Adipocyte (in vitro differentiated cells): ENCODE measurements at regions not wholly inside any gene's neighbourhood (a gene's known extent, or its start where the extent isn't known, plus 50 kb on each side); places are given as distances from the start of the nearest gene placed in this dataset.
"Not testable (repeated sequence)": the region's sequence is repeated elsewhere in the genome, so short reads cannot be mapped to it uniquely, and the experiment has no call there.

Experiments
- DNase-seq: peaks from one replicate; pipeline ENCODE4 v3.0.0-alpha.2; 2015; ENCODE audit warnings: low read depth
- H3K27me3 ChIP-seq: replicated peaks from 2 replicates; pipeline ENCODE4 v1.7.0; 2013; ENCODE audit warnings: mild to moderate bottlenecking, low read length, moderate library complexity; ENCODE audit not compliant: control insufficient read depth, insufficient read depth
- H3K36me3 ChIP-seq: 2 replicates; pipeline ENCODE4 v1.7.0; 2013; ENCODE audit warnings: low read length, mild to moderate bottlenecking, moderate library complexity; ENCODE audit not compliant: control insufficient read depth, insufficient read depth, severe bottlenecking
- H3K4me1 ChIP-seq: 2 replicates; pipeline ENCODE4 v1.7.0; 2013; ENCODE audit warnings: mild to moderate bottlenecking, low read length, moderate library complexity; ENCODE audit not compliant: control insufficient read depth, insufficient read depth
- H3K4me3 ChIP-seq: 2 replicates; pipeline ENCODE4 v1.7.0; 2013; ENCODE audit warnings: mild to moderate bottlenecking, low read length, moderate library complexity
- H3K9ac ChIP-seq: 2 replicates; pipeline ENCODE4 v1.7.0; 2013; ENCODE audit warnings: mild to moderate bottlenecking, low read length, moderate library complexity
- H3K9me3 ChIP-seq: 2 replicates; pipeline ENCODE4 v1.7.0; 2013; ENCODE audit warnings: mild to moderate bottlenecking, low read length, moderate library complexity; ENCODE audit not compliant: control insufficient read depth

GRCh38 chr5:124514956-124515355 is 231.5 kb downstream of the ZNF608 start:
- Histone ChIP-seq H3K4me1 (peaks cover 63% of the 10 kb centered on the region), H3K27me3 (no peaks in the 10 kb centered on the region), H3K9me3 (no peaks in the 10 kb centered on the region), H3K9ac (no peak overlapping the region), H3K4me3 (no peak overlapping the region), H3K36me3 (no peaks in the 10 kb centered on the region)
- DNase-seq: no peak

- H3K9ac ChIP-seq: no peak overlapping the region
- H3K36me3 ChIP-seq: no peaks in the 10 kb centered on the region
- H3K27me3 ChIP-seq: no peaks in the 10 kb centered on the region
- no peaks in the 10 kb centered on the region for H3K9me3 ChIP-seq
- H3K4me3 ChIP-seq: no peak overlapping the region
- peaks cover 49% of the 10 kb centered on the region for H3K4me1 ChIP-seq
- DNase-seq: no peak
These were observed 233.3 kb downstream of the ZNF608 start for GRCh38 chr5:124512952-124513632.

GRCh38 chr5:124512236-124512635 is 234.2 kb downstream of the ZNF608 start:
- Histone ChIP-seq H3K9me3 (no peaks in the 10 kb centered on the region), H3K4me3 (no peak overlapping the region), H3K4me1 (peaks cover 42% of the 10 kb centered on the region), H3K27me3 (no peaks in the 10 kb centered on the region), H3K36me3 (no peaks in the 10 kb centered on the region), H3K9ac (no peak overlapping the region)
- no peak for DNase-seq

GRCh38 chr5:124511791-124512190 is 234.6 kb downstream of the ZNF608 start:
- Histone ChIP-seq H3K36me3 (no peaks in the 10 kb centered on the region), H3K4me3 (no peak overlapping the region), H3K9ac (no peak overlapping the region), H3K4me1 (peaks cover 42% of the 10 kb centered on the region), H3K9me3 (no peaks in the 10 kb centered on the region), H3K27me3 (no peaks in the 10 kb centered on the region)
- DNase-seq: no peak

GRCh38 chr5:124507688-124508087 is 238.8 kb downstream of the ZNF608 start:
- H3K4me1 ChIP-seq: peaks cover 11% of the 10 kb centered on the region
- no peak overlapping the region for H3K4me3 ChIP-seq
- H3K9ac ChIP-seq: no peak overlapping the region
- no peaks in the 10 kb centered on the region for H3K27me3 ChIP-seq
- DNase-seq: no peak
- H3K9me3 ChIP-seq: no peaks in the 10 kb centered on the region
- no peaks in the 10 kb centered on the region for H3K36me3 ChIP-seq

- DNase-seq: peak; percentile 53
- no peaks in the 10 kb centered on the region for H3K27me3 ChIP-seq
These were observed 242.1 kb downstream of the ZNF608 start for GRCh38 chr5:124504081-124504916.

GRCh38 chr5:124502551-124502950 is 243.9 kb downstream of the ZNF608 start:
- Histone ChIP-seq H3K4me3 (no peak overlapping the region), H3K4me1 (no peaks in the 10 kb centered on the region), H3K27me3 (no peaks in the 10 kb centered on the region), H3K36me3 (no peaks in the 10 kb centered on the region), H3K9ac (no peak overlapping the region), H3K9me3 (no peaks in the 10 kb centered on the region)
- DNase-seq: no peak

More at GRCh38 chr5:124504081-124504916, 242.1 kb downstream of the ZNF608 start:
- Histone ChIP-seq H3K36me3 (no peaks in the 10 kb centered on the region), H3K4me3 (no peak overlapping the region), H3K9me3 (no peaks in the 10 kb centered on the region), H3K9ac (no peak overlapping the region), H3K4me1 (no peaks in the 10 kb centered on the region)

GRCh38 chr5:124499818-124500217 is 246.6 kb downstream of the ZNF608 start:
- H3K36me3 ChIP-seq, H3K4me1 ChIP-seq, DNase-seq, H3K9ac ChIP-seq, H3K9me3 ChIP-seq, H3K4me3 ChIP-seq, H3K27me3 ChIP-seq: not testable (repeated sequence)

- H3K9ac ChIP-seq, H3K27me3 ChIP-seq, H3K36me3 ChIP-seq, H3K4me1 ChIP-seq, H3K4me3 ChIP-seq, DNase-seq, H3K9me3 ChIP-seq: not testable (repeated sequence)
These were observed 249.5 kb downstream of the ZNF608 start for GRCh38 chr5:124496968-124497367.

- Histone ChIP-seq H3K9ac (no peak overlapping the region), H3K4me3 (no peak overlapping the region), H3K4me1 (no peaks in the 10 kb centered on the region), H3K27me3 (no peaks in the 10 kb centered on the region), H3K9me3 (peaks cover 16% of the 10 kb centered on the region), H3K36me3 (no peaks in the 10 kb centered on the region)
- DNase-seq: no peak
These were observed 251.8 kb downstream of the ZNF608 start for GRCh38 chr5:124494540-124495116.

GRCh38 chr5:124492444-124493224 is 253.8 kb downstream of the ZNF608 start:
- no peaks in the 10 kb centered on the region for H3K27me3 ChIP-seq
- H3K9ac ChIP-seq: no peak overlapping the region
- no peak overlapping the region for H3K4me3 ChIP-seq
- no peaks in the 10 kb centered on the region for H3K36me3 ChIP-seq
- peaks cover 16% of the 10 kb centered on the region for H3K9me3 ChIP-seq
- H3K4me1 ChIP-seq: no peaks in the 10 kb centered on the region
- DNase-seq: no peak
